GM12878 (cell line): ENCODE measurements at regions not wholly inside any gene's neighbourhood (a gene's known extent, or its start where the extent isn't known, plus 50 kb on each side); places are given as distances from the start of the nearest gene placed in this dataset.

ENCODE experiments used
- ATAC-seq: fragments of 200-7000 bp; cut with Tn5 transposase; 3 replicates; pipeline ENCODE4 v1.9.1; 2020; ENCODE audit warnings: mild to moderate bottlenecking, moderate library complexity
- BruUV-seq: library from RNA; stranded (reverse); fragments of 400-500 nt; replicated peaks from 2 replicates; lab custom pipeline; 2021; lab: Mats Ljungman, UMichigan
- CTCF ChIA-PET: fragments of 300-600 bp; sonication (Branson Sonifier 250); formaldehyde crosslinking; extraction: SDS; loops from one replicate; lab custom pipeline; 2021; ENCODE audit warnings: inconsistent platforms; lab: Yijun Ruan, JAX
- POLR2A ChIA-PET: fragments of 350-600 bp; formaldehyde crosslinking; extraction: SDS; loops from one replicate; lab custom pipeline; 2021; ENCODE audit warnings: inconsistent platforms; lab: Charles Lee
- RAD21 ChIA-PET: fragments of 300-600 bp; sonication (Branson Sonifier 250); formaldehyde crosslinking; loops from one replicate; lab custom pipeline; 2023; ENCODE audit warnings: antibody characterized with exemption; ENCODE audit not compliant: unreplicated experiment; lab: Charles Lee
- SMC1A ChIA-PET: fragments of 300-600 bp; sonication (Branson Sonifier 250); formaldehyde crosslinking; loops from one replicate; lab custom pipeline; 2023; ENCODE audit not compliant: unreplicated experiment, uncharacterized antibody; lab: Charles Lee
- DNase-seq: peaks from one replicate; pipeline ENCODE4 v3.0.0-alpha.2; 2011; ENCODE audit warnings: low read depth, low spot score
- FAIRE-seq: peaks from 3 replicates; lab custom pipeline; 2011; peaks lifted over from hg19 to GRCh38; lab: Jason Lieb, UNC
- H2AFZ ChIP-seq: 2 replicates; pipeline ENCODE4 v1.6.0; 2011; ENCODE audit warnings: low read depth, low read length, control low read depth; ENCODE audit not compliant: control insufficient read depth
- H3K27ac ChIP-seq: 2 replicates; pipeline ENCODE4 v1.5.1; 2011; ENCODE audit warnings: control low read depth; ENCODE audit not compliant: control insufficient read depth, insufficient read depth
- H3K27me3 ChIP-seq, 2 experiments: replicated peaks in 1 of 2; 2 replicates each; pipeline versions ENCODE4 v1.6.0 to v1.6.1; 2011; ENCODE audit warnings: low read length in 1 of 2; ENCODE audit not compliant: control insufficient read depth in 2 of 2, insufficient read depth in 2 of 2
- H3K36me3 ChIP-seq, 2 experiments: 2 replicates each; pipeline ENCODE4 v1.5.1; 2011; ENCODE audit warnings: low read length in 1 of 2; ENCODE audit not compliant: control insufficient read depth in 2 of 2, insufficient read depth in 2 of 2
- H3K4me1 ChIP-seq: 2 replicates; pipeline ENCODE4 v1.6.1; 2011; ENCODE audit warnings: mild to moderate bottlenecking, low read length, moderate library complexity, mixed read lengths; ENCODE audit not compliant: control insufficient read depth, insufficient read depth
- H3K4me2 ChIP-seq: 2 replicates; pipeline ENCODE4 v1.6.0; 2011; ENCODE audit warnings: control low read depth; ENCODE audit not compliant: control insufficient read depth, insufficient read depth
- H3K4me3 ChIP-seq: fragments of 200-600 bp; sonication (generic); 2 replicates; pipeline ENCODE4 v1.5.1; 2016
- H3K79me2 ChIP-seq: 2 replicates; pipeline ENCODE4 v1.6.0; 2011; ENCODE audit warnings: low read length; ENCODE audit not compliant: control insufficient read depth, insufficient read depth
- H3K9ac ChIP-seq: 2 replicates; pipeline ENCODE4 v1.8.0; 2011; ENCODE audit warnings: low read length, control low read depth, mixed read lengths; ENCODE audit not compliant: control insufficient read depth, insufficient read depth
- H3K9me3 ChIP-seq: replicated peaks from 3 replicates; pipeline ENCODE4 v1.5.1; 2011; ENCODE audit warnings: mild to moderate bottlenecking, low read length; ENCODE audit not compliant: control insufficient read depth, insufficient read depth
- H4K20me1 ChIP-seq: 2 replicates; pipeline ENCODE4 v1.6.0; 2011; ENCODE audit not compliant: control insufficient read depth, insufficient read depth
- BCL11A ChIP-seq: IDR thresholded peaks from 2 replicates; pipeline ENCODE4 v1.6.1; 2011; ENCODE audit warnings: low read depth, low read length
- CBX3 ChIP-seq: fragments of 200-600 bp; sonication (generic); IDR thresholded peaks from 2 replicates; pipeline ENCODE4 v1.6.1; 2016; ENCODE audit warnings: low read depth, borderline replicate concordance
- GATAD2B ChIP-seq: fragments of 450-650 bp; conservative IDR thresholded peaks from 2 replicates; pipeline ENCODE4 v1.6.1; 2017; ENCODE audit warnings: low read depth, mild to moderate bottlenecking, moderate library complexity
- NFXL1 ChIP-seq: fragments of 450-650 bp; IDR thresholded peaks from 2 replicates; pipeline ENCODE4 v1.6.1; 2017; ENCODE audit warnings: antibody characterized with exemption, mild to moderate bottlenecking, borderline replicate concordance
- POLR2AphosphoS5 ChIP-seq: IDR thresholded peaks from 2 replicates; pipeline ENCODE4 v1.6.1; 2011; ENCODE audit warnings: mild to moderate bottlenecking, low read length, inconsistent platforms
- WGBS: methylation state at CpG from one replicate; pipeline ENCODE4 v1.1.6; 2016; ENCODE audit warnings: low lambda C conversion rate; ENCODE audit not compliant: insufficient replicate concordance, insufficient coverage; ENCODE audit errors: missing lambda C conversion rate; 5-methylcytosine and 5-hydroxymethylcytosine counted together
- in situ Hi-C: fragments of 300-500 bp; cut with MboI; formaldehyde crosslinking; loops from 9 replicates; pipeline ENCODE4 v1.14.3; 2018; ENCODE audit warnings: mixed read lengths
- intact Hi-C: fragments of 100-400 bp; cut with micrococcal nuclease; formaldehyde crosslinking; loops from one replicate; pipeline ENCODE4 v1.14.2; 2022; ENCODE audit not compliant: unreplicated experiment
- TF ChIP-seq, protein P1 (sequence below): IDR thresholded peaks from 2 replicates; pipeline ENCODE4 v1.6.1; 2011; ENCODE audit warnings: borderline replicate concordance, low read depth, mild to moderate bottlenecking, moderate library complexity, low read length; ENCODE audit not compliant: insufficient read depth, poor library complexity, severe bottlenecking
- TF ChIP-seq, protein P2 (sequence below): fragments of 450-650 bp; IDR thresholded peaks from 2 replicates; pipeline ENCODE4 v1.6.1; 2017; ENCODE audit warnings: low read depth, mild to moderate bottlenecking, moderate library complexity
- TF ChIP-seq, protein P3 (sequence below): fragments of 150-350 bp; IDR thresholded peaks from 2 replicates; pipeline ENCODE4 v1.6.1; 2016; ENCODE audit warnings: low read depth, low read length
- TF ChIP-seq, protein P4 (sequence below): fragments of 450-650 bp; formaldehyde crosslinking; IDR thresholded peaks from 2 replicates; pipeline ENCODE4 v1.4.0; 2020; ENCODE audit warnings: mild to moderate bottlenecking, moderate library complexity
- TF ChIP-seq, protein P5 (sequence below): fragments of 450-650 bp; IDR thresholded peaks from 2 replicates; pipeline ENCODE4 v1.6.1; 2014; ENCODE audit warnings: mild to moderate bottlenecking

DNA sequence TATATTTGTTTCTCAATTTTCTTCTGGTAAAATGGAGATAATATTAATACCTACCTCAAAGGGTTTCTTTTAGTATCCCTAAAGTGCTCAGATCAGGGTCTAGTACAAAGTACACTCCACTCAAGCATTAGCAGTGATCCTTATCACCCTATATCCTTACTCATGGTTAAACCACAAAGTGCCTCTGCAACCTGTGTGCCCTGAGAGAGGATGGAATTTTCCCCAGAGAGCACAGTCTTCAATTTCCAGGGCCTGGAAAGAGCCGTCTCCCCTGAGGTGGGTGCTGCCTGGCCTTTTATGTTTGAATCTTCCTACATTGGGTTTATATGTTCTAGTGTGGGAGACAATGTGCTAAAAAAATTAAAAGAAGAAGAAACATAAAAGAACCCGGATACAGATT, 183.1 kb upstream of the FBXO33 start (continued):
- TF ChIP-seq, protein P1, sequence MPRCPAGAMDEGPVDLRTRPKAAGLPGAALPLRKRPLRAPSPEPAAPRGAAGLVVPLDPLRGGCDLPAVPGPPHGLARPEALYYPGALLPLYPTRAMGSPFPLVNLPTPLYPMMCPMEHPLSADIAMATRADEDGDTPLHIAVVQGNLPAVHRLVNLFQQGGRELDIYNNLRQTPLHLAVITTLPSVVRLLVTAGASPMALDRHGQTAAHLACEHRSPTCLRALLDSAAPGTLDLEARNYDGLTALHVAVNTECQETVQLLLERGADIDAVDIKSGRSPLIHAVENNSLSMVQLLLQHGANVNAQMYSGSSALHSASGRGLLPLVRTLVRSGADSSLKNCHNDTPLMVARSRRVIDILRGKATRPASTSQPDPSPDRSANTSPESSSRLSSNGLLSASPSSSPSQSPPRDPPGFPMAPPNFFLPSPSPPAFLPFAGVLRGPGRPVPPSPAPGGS, result no peak
- no peak for TF ChIP-seq CBX3
- no peak for TF ChIP-seq NFXL1

DNA sequence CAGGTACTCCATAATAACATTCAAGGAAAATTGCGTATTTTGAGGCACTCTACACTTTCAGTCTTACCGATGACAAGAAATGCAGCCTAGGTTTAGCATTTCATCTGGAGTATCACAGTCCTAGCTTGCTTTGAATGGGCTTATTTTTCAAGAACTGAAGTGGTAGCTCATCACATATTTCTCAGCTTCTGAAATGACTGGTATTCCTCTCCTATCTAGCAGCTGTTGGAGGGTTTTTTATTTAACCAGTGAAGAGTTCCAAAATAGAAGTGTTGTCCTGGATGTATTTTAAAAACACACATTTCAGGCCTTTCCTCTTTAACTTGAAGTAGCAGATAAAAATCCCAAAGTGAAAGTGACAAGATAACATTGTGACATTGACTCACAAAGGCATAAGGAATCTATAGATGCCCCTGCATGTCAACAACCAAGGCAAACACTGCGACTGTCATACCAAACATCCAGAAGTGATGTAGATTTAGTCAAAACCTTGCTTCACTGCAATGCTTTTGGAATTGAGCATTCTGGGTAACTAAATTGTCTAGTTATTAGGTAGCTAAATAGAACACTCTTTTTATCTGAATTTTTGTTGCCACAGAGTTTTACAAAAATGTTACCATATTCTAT, 182.2 kb upstream of the FBXO33 start:
- CTCF ChIA-PET, result interaction anchor here (1.2 to 1.4 kb wide), 2 partner anchors 22 to 46 kb away, joined by 3 read pairs; no protein-coding TSS in a partner anchor
- SMC1A ChIA-PET, result interaction anchor here (0.9 to 1.6 kb wide), 3 partner anchors 51 to 343 kb away, joined by 3 to 6 read pairs (median 3); no protein-coding TSS in a partner anchor
- Histone ChIP-seq H3K9ac (no peak overlapping the region), H3K4me1 (no peaks in the 10 kb centered on the region), H3K79me2 (no peaks in the 10 kb centered on the region), H4K20me1 (no peaks in the 10 kb centered on the region), H3K27ac (no peak overlapping the region), H3K9me3 (no peaks in the 10 kb centered on the region), H2AFZ (no peak overlapping the region), H3K4me2 (no peak overlapping the region), H3K27me3 (no peaks in the 10 kb centered on the region), H3K4me3 (no peak overlapping the region), H3K36me3 (no peaks in the 10 kb centered on the region)
- RAD21 ChIA-PET, result interaction anchor here (1.0 kb wide), 2 partner anchors 13 to 32 kb away, joined by 3 read pairs; no protein-coding TSS in a partner anchor
- WGBS, result 50% methylated on average over 3 of the region's 3 CpGs
- peak; percentile 35 for ATAC-seq
- intact Hi-C loops, result no loop called here
- DNase-seq, result no peak
- FAIRE-seq, result no peak
- in situ Hi-C loops, result no loop called here
- POLR2A ChIA-PET, result no interaction called here
- no TSS peak for BruUV-seq
- TF ChIP-seq, protein P2, sequence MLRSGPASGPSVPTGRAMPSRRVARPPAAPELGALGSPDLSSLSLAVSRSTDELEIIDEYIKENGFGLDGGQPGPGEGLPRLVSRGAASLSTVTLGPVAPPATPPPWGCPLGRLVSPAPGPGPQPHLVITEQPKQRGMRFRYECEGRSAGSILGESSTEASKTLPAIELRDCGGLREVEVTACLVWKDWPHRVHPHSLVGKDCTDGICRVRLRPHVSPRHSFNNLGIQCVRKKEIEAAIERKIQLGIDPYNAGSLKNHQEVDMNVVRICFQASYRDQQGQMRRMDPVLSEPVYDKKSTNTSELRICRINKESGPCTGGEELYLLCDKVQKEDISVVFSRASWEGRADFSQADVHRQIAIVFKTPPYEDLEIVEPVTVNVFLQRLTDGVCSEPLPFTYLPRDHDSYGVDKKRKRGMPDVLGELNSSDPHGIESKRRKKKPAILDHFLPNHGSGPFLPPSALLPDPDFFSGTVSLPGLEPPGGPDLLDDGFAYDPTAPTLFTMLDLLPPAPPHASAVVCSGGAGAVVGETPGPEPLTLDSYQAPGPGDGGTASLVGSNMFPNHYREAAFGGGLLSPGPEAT, result no peak
- TF ChIP-seq BCL11A (no peak), GATAD2B (no peak), POLR2AphosphoS5 (no peak)
- TF ChIP-seq, protein P3, sequence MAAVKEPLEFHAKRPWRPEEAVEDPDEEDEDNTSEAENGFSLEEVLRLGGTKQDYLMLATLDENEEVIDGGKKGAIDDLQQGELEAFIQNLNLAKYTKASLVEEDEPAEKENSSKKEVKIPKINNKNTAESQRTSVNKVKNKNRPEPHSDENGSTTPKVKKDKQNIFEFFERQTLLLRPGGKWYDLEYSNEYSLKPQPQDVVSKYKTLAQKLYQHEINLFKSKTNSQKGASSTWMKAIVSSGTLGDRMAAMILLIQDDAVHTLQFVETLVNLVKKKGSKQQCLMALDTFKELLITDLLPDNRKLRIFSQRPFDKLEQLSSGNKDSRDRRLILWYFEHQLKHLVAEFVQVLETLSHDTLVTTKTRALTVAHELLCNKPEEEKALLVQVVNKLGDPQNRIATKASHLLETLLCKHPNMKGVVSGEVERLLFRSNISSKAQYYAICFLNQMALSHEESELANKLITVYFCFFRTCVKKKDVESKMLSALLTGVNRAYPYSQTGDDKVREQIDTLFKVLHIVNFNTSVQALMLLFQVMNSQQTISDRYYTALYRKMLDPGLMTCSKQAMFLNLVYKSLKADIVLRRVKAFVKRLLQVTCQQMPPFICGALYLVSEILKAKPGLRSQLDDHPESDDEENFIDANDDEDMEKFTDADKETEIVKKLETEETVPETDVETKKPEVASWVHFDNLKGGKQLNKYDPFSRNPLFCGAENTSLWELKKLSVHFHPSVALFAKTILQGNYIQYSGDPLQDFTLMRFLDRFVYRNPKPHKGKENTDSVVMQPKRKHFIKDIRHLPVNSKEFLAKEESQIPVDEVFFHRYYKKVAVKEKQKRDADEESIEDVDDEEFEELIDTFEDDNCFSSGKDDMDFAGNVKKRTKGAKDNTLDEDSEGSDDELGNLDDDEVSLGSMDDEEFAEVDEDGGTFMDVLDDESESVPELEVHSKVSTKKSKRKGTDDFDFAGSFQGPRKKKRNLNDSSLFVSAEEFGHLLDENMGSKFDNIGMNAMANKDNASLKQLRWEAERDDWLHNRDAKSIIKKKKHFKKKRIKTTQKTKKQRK, result no peak
- TF ChIP-seq, protein P4, sequence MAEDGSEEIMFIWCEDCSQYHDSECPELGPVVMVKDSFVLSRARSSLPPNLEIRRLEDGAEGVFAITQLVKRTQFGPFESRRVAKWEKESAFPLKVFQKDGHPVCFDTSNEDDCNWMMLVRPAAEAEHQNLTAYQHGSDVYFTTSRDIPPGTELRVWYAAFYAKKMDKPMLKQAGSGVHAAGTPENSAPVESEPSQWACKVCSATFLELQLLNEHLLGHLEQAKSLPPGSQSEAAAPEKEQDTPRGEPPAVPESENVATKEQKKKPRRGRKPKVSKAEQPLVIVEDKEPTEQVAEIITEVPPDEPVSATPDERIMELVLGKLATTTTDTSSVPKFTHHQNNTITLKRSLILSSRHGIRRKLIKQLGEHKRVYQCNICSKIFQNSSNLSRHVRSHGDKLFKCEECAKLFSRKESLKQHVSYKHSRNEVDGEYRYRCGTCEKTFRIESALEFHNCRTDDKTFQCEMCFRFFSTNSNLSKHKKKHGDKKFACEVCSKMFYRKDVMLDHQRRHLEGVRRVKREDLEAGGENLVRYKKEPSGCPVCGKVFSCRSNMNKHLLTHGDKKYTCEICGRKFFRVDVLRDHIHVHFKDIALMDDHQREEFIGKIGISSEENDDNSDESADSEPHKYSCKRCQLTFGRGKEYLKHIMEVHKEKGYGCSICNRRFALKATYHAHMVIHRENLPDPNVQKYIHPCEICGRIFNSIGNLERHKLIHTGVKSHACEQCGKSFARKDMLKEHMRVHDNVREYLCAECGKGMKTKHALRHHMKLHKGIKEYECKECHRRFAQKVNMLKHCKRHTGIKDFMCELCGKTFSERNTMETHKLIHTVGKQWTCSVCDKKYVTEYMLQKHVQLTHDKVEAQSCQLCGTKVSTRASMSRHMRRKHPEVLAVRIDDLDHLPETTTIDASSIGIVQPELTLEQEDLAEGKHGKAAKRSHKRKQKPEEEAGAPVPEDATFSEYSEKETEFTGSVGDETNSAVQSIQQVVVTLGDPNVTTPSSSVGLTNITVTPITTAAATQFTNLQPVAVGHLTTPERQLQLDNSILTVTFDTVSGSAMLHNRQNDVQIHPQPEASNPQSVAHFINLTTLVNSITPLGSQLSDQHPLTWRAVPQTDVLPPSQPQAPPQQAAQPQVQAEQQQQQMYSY (CRISPR knock-in tag), result no peak
- TF ChIP-seq, protein P5, sequence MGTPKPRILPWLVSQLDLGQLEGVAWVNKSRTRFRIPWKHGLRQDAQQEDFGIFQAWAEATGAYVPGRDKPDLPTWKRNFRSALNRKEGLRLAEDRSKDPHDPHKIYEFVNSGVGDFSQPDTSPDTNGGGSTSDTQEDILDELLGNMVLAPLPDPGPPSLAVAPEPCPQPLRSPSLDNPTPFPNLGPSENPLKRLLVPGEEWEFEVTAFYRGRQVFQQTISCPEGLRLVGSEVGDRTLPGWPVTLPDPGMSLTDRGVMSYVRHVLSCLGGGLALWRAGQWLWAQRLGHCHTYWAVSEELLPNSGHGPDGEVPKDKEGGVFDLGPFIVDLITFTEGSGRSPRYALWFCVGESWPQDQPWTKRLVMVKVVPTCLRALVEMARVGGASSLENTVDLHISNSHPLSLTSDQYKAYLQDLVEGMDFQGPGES, result no peak
